Iris pigment epithelial cell (primary cell): ENCODE measurements at regions not wholly inside any gene's neighbourhood (a gene's known extent, or its start where the extent isn't known, plus 50 kb on each side); places are given as distances from the start of the nearest gene placed in this dataset.
"Not testable (repeated sequence)": the region's sequence is repeated elsewhere in the genome, so short reads cannot be mapped to it uniquely, and the experiment has no call there.

ENCODE experiments used
- DNase-seq: peaks from one replicate; pipeline ENCODE4 v3.0.0-alpha.2; 2011; ENCODE audit warnings: low read depth

DNA sequence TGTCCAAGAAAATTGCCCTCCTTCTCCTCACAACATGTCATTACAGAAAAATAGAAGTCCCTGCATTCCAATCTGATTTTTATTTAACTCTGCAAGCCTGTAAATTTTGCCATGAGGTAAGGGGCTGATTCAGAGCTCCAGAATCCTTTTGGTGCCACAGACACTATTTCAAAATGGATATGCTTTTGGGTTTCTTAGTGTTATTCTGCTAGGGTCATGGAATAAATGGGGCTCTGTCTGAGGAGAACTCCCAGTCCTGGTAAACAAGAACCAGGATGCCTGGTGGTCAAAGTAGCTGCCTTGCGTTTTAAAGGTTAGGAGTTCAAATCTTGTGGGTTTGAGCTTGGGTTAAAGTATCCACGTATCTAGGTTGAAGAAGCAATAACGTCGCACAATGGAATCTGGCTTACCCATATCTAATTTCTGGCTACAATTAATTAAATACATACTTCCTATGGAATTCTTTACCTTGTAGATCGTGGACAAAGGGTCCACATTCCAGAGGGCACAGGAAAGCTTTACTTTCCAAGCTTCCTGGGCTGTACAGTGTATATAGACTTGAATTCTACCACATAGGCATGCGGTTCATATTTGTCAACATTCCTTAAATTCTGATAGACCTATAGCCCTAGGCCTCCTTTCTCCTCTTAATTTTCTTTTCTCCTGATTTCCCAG lies 98.0 kb upstream of the CDC42BPA start:
- DNase-seq, result peak; percentile 92

- no peak for DNase-seq
These were observed 97.0 kb upstream of the CDC42BPA start for GRCh38 chr1:227415115-227415790.

- DNase-seq, result peak; percentile 84
These were observed 92.8 kb upstream of the CDC42BPA start for GRCh38 chr1:227411066-227411465.

DNA sequence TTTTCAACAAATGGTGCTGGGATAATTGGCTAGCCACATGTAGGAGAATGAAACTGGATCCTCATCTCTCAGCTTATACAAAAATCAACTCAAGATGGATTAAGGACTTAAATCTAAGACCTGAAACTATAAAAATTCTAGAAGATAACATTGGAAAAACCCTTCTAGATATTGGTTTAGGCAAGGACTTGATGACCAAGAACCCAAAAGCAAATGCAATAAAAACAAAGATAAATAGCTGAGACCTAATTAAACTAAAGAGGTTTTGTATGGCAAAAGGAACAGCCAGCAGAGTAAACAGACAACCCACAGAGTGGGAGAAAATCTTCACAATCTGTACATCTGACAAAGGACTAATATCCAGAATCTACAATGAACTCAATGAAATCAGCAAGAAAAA lies 88.0 kb upstream of the CDC42BPA start:
- not testable (repeated sequence) for DNase-seq

- DNase-seq, result no peak
These were observed 85.2 kb upstream of the CDC42BPA start for GRCh38 chr1:227403535-227403934.

DNA sequence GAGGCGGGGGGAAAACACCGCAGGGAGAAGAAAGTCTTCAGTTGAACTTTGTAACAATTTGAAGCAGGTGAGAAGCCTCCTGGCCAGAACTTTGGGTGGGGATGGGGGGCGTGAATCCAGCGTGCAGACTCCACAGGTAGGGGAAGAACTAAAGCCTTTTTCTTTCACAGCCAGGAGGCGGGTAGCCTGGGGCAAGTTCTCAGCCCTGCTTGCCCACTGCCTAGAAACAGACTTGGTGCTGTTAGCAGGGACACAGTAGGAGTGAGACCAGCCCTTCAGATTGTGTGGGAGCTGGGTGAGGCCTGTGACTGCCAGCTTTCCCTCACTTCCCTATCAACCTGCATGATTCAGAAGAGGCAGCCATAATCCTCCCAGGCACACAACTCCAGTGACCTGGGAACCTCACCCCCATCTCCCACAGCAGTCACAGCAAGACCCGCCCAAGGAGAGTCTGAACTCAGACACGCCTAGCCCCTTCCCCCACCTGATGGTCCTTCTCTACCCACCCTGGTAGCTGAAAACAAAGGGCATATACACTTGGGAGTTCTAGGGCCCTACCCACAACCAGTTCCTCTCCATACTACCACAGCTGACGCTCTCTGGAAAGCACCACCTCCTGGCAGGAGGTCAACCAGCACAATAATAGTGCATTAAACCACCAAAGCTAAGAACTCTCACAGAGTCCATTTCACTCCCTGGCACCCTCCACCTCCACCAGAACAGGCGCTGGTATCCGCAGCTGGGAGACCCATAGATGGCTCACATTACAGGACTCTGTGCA lies 83.5 kb upstream of the CDC42BPA start:
- DNase-seq, result no peak

DNA sequence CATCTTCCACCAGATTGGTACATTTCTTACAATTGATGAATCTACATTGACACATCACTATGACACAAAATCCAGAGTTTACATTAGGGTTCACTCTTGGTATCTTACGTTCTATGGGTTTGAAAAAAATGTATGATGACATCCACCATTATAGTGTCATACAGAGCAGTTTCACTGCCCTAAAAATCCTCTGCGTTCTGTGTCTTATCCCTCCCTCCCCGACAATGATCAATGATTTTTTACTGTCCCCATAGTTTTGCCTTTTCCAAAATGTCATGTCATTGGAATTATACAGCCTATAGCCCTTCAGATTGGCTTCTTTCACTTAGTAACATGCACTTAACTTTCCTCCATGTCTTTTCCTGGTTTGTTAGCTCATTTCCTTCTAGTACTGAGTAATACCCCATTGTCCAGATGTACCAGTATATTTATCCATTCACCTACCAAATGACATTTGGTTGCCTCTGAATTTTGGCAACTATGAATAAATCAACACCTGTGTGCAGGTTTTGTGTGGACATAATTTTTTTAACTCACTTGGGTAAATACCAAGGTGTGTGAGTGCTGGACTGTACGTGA lies 80.9 kb upstream of the CDC42BPA start:
- no peak for DNase-seq

DNA sequence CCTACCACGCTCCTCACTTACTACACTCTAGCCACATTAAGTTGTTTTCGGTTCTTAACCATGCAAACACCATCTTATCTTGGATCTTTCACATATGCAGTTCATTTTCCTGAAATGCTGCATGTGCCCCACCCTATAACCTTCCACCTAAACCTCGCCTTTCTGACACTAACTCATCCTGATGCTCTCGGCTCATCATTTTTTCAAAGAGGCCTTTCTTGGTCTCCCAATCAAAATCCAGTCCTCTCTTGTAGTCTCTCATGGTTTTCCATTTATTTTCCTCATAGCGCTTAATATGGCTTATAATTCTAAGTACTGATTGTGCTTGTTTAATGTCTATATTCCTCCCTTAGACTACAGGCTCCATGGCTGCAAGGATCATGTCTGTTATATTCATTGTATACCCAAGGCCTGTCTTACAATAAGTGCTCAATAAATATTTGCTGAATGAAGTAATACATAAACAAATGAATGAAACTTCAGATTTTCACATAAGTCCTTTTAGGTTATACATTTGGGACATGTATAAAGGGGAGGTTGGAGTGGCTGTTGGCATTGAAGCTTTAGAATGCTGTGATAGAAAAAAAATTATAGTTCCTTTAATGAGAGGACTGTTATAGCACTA lies 79.2 kb upstream of the CDC42BPA start:
- no peak for DNase-seq

DNA sequence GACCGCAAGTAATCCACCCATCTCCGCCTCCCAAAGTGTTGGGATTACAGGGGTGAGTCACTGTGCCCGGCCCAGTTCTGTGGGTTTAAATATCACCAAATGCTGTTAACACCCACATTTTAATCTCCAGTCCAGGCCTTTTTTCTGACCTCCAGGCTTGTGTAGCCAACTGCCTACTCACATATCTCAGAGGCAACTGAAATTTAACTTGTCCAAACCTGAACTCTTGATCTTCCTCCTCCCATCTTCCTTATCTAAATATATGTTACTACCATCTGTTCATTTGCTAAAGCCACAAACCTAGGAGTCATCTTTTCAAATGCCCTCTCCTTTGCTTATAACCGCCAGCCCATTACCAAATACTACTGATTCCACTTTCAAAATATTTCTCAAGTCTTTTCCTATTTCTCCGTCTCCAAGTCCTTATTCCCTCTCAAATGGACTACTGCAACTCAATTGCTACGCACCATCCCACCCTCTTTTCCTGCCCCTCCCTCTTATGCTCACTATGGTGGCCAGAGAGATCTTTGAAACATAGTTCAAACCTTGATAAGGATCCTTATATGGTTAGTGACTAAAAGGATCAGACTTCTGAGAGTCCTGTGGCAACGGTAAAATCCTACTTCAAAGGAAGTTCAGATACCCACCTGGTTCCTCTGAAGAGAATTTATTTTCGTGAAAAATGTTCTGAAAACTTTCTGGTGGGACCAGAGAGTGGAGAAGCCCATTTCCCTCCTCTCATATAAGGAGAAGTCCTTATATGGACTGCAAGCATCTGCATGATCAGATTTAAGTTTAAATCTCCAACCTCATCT lies 78.5 kb upstream of the CDC42BPA start:
- peak; percentile 27 for DNase-seq

GRCh38 chr1:227395426-227396028 lies 77.2 kb upstream of the CDC42BPA start:
- peak; percentile 50 for DNase-seq

DNA sequence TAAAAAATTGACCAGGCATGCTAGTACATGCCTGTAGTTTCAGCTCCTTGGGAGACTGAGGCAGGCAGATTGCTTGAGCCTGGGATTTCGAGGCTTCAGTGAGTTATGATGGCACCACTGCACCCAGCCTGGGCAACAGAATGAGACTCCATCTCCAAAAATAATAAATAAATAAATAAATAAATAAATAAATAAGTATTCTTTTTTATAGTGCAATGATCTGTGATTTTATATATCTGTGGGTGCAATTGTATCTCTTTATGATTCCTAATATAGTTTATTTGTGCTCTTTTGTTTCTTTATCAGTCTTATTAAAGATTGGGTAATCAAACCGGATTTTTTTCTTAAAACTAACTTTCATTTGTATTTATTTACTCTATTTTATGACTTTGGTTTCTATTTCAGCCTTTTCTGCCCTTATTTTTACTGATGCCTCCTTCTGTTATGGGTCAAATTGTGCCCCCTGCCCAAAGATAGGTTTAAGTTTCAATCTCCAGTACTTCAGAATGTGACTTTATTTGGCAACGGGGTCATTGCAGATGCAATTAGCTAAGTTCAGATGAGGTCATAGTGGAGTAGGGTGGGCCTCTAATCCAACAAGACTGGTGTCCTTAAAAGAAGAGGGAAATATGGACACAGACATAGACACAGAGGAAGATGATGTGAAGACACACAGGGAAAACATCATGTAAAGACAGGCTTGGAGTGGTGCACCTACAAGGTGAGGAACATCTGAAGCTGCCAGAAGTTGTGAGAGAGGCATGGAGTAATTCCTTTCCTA lies 74.9 kb upstream of the CDC42BPA start:
- no peak for DNase-seq

DNA sequence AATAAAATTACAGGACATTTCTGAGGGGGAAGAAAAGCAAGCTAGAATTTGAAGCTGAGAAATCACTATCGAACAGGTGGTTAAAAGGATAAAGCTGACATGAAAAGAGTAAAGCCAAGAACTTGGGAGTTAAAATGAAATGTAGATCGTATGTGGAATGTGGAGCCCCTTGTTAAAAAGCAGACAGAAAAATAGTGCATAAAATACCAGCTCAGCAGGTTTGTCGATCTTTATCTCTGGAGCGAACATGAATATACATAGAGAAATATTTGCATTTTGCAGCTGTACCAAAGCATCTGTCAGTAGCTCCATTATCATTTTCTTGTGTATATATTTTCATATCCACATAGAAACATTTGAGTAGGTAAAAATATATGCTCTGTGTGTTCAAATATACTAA lies 73.6 kb upstream of the CDC42BPA start:
- DNase-seq, result no peak

DNA sequence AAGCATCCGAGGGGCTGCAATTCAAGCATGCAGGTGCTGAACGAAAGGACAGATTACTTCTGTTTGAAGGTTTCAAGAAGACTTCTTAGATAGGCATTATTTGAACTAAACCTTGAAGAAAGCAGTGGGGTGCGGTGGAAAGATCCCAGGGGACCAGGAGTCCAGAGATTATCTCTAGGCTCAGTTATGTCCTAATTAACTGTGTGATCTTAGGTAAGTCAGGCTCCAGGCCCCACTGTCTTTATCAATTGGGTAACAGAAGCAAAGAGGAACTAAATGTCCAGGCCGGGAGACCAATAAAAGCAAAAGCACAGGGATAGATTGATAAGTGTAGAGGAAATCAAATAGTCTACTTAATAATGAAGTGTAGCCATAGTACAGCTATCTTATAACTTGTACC lies 72.9 kb upstream of the CDC42BPA start:
- no peak for DNase-seq

DNA sequence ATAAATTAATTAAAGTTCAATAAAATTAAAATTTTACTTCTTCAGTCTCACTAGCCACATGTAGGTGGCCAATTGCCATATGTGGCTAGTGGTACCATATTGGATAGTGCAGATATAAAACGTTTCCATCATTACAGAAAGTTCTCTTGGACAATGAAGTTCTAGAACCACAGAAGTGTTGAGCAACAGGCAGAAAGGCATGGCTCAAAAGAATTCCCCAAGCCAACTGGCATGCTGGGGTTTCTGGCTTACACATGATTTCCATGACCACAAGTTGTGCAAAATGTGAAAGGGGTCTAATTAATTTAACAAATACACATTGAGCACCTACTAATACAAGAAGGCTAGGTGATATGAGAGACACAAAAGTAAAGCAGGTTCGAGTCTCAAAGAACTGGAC lies 72.2 kb upstream of the CDC42BPA start:
- DNase-seq, result peak; percentile 63

- no peak for DNase-seq
These were observed 70.2 kb upstream of the CDC42BPA start for GRCh38 chr1:227388214-227389168.

- no peak for DNase-seq
These were observed 61.2 kb upstream of the CDC42BPA start for GRCh38 chr1:227379555-227379892.

- peak; percentile 28 for DNase-seq
These were observed 60.7 kb upstream of the CDC42BPA start for GRCh38 chr1:227378871-227379554.

GRCh38 chr1:227378181-227378580 lies 59.9 kb upstream of the CDC42BPA start:
- DNase-seq, result no peak

- DNase-seq, result no peak
These were observed 56.6 kb upstream of the CDC42BPA start for GRCh38 chr1:227374846-227375245.
